ENCODE measurements at regions not wholly inside any gene's neighbourhood (a gene's known extent, or its start where the extent isn't known, plus 50 kb on each side); places are given as distances from the start of the nearest gene placed in this dataset.

DNA sequence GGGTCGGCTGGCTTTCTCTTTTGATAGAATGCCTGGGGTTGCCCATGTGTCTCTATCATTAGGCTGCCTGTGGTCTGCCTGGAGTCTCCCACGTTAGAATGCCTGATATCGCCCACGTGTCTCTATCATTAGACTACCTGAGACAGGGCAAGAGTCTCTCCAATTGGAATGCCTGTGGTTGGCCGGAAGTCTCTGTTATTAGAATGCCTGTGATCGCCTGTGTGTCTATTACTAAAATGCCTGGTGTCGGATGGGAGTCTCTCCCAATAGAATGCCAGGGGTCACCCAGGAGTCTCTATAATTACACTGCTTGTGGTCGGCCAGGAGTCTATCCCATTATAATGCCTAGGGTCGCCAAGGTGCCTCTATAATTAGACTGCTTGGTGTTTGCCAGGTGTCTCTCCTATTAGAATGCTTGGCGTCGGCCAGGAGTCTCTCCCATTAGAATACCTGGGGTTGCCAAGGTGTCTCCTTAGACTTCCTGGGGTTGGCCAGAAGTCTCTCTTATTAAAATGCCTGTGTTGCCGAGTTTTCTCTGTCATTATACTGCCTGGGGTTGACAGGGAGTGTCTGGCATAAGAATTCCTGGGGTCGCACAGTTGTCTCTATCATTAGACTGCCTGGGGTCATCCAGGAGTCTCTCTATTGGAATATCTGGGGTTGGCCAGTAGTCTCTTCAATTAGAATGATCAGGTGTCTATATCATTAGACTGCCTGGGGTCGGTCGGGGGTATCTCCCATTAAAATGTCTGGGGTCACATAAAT, 2272.8 kb downstream of the TP53TG3F start:
- H3K9ac ChIP-seq (ENCODE audit: insufficient read length, low read depth) = no peak overlapping the region
- H3K27me3 ChIP-seq (ENCODE audit: insufficient read depth, insufficient read length) = no peaks in the 10 kb centered on the region
- peaks cover 9% of the 10 kb centered on the region; the same call in 1 of the 2 replicates for H3K9me3 ChIP-seq (ENCODE audit: insufficient read depth, low read length)
- no peak overlapping the region for H3K4me3 ChIP-seq (ENCODE audit: insufficient read length, low read depth)
- H3K36me3 ChIP-seq (ENCODE audit: insufficient read depth, insufficient read length, low read length) = no peaks in the 10 kb centered on the region
- TF ChIP-seq SUZ12 (IDR thresholded peaks at IDR 0.05; ENCODE audit: extremely low read depth, insufficient read depth, insufficient read length) = no peak
- no peak for TF ChIP-seq ZNF274 (IDR thresholded peaks at IDR 0.05; ENCODE audit: low read depth, low read length)
- TF ChIP-seq YY1 (IDR thresholded peaks at IDR 0.05; ENCODE audit: insufficient read depth, insufficient read length) = no peak
- peaks cover 7% of the 10 kb centered on the region for H3K4me1 ChIP-seq (ENCODE audit: insufficient read depth, insufficient read length)
- no peak for DNase-seq (ENCODE audit: low read depth, low spot score)

DNA sequence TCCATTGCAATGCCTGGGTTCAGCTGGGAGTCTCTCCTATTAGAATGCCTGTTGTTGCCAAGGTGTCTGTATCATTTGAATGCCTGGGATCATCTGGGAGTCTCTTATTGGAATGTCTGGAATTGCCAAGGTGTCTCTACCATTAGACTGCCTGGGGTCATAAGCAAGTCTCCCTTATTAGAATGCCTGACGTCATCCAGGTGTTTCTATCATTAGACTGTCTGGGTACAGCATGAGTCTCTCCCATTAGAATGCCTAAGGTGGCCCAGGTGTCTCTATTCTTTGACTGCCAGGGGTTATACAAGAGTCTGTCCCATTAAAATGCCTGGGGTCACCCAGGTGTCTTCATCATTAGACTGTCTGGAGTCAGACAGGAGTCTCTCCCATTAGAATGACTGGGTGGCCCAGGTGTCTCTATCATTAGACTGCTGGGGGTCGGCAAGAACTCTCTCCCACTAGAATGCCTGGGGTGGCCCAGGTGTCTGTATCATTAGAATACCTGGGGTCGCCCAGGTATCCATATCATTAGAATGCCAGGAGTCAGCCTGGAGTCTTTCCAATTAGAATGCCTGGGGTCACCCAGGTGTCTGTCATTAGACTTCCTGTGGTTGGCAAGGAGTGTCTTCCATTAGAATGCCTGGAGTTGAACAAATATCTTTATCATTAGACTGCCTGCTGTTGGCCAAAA, 2274.0 kb downstream of the TP53TG3F start:
- H3K4me1 ChIP-seq (ENCODE audit: insufficient read depth, insufficient read length) = peaks cover 7% of the 10 kb centered on the region
- H3K4me3 ChIP-seq (ENCODE audit: insufficient read length, low read depth) = no peak overlapping the region
- no peak overlapping the region for H3K9ac ChIP-seq (ENCODE audit: insufficient read length, low read depth)
- TF ChIP-seq SUZ12 (IDR thresholded peaks at IDR 0.05; ENCODE audit: extremely low read depth, insufficient read depth, insufficient read length) = no peak
- no peak for TF ChIP-seq YY1 (IDR thresholded peaks at IDR 0.05; ENCODE audit: insufficient read depth, insufficient read length)
- TF ChIP-seq ZNF274 (IDR thresholded peaks at IDR 0.05; ENCODE audit: low read depth, low read length) = no peak
- H3K36me3 ChIP-seq (ENCODE audit: insufficient read depth, insufficient read length, low read length) = no peaks in the 10 kb centered on the region
- peaks cover 9% of the 10 kb centered on the region; the same call in 1 of the 2 replicates for H3K9me3 ChIP-seq (ENCODE audit: insufficient read depth, low read length)
- no peaks in the 10 kb centered on the region for H3K27me3 ChIP-seq (ENCODE audit: insufficient read depth, insufficient read length)
- DNase-seq (ENCODE audit: low read depth, low spot score) = no peak

DNA sequence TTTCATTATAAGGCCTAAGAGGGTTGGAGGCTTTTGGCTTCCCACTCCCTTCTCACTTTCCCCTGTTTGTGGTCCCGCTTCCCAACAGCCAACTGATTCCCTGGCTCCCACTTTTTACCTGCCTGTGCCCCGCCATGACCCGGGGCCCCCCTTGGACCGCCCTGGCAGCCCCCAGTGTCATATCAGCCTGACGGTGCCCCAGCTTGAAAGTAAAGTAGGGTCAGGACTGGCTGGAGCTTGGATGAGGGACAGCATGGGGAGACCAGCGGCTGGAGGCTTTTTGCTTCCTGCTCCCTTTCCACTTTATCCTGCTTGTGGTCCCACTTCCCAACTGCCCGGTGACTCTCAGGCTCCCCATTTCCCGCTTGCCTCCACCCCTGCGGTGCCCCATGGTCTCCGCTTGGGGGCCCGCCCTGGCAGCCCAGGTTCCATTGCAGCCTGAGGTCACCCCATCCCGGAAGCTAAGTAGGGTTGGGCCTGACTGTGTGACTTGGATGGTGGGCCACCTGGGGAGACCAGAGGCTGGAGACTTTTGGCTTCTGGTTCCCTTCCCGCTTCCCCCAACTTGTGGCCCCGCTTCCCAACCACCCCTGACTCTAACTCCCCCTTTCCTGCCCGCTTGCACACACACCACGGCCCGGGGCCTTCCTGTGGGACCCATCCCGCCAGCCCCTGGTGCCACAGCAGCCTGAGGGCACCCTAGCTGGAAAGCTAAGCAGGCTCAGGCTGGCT, 2274.7 kb downstream of the TP53TG3F start:
- Histone ChIP-seq H3K9me3 (ENCODE audit: insufficient read depth, low read length) (peaks cover 9% of the 10 kb centered on the region; the same call in 1 of the 2 replicates), H3K9ac (ENCODE audit: insufficient read length, low read depth) (no peak overlapping the region), H3K4me3 (ENCODE audit: insufficient read length, low read depth) (no peak overlapping the region), H3K4me1 (ENCODE audit: insufficient read depth, insufficient read length) (peaks cover 7% of the 10 kb centered on the region), H3K27me3 (ENCODE audit: insufficient read depth, insufficient read length) (no peaks in the 10 kb centered on the region), H3K36me3 (ENCODE audit: insufficient read depth, insufficient read length, low read length) (no peaks in the 10 kb centered on the region)
- no peak for DNase-seq (ENCODE audit: low read depth, low spot score)
- TF ChIP-seq ZNF274 (IDR thresholded peaks at IDR 0.05; ENCODE audit: low read depth, low read length) (no peak), SUZ12 (IDR thresholded peaks at IDR 0.05; ENCODE audit: extremely low read depth, insufficient read depth, insufficient read length) (no peak), YY1 (IDR thresholded peaks at IDR 0.05; ENCODE audit: insufficient read depth, insufficient read length) (no peak)

DNA sequence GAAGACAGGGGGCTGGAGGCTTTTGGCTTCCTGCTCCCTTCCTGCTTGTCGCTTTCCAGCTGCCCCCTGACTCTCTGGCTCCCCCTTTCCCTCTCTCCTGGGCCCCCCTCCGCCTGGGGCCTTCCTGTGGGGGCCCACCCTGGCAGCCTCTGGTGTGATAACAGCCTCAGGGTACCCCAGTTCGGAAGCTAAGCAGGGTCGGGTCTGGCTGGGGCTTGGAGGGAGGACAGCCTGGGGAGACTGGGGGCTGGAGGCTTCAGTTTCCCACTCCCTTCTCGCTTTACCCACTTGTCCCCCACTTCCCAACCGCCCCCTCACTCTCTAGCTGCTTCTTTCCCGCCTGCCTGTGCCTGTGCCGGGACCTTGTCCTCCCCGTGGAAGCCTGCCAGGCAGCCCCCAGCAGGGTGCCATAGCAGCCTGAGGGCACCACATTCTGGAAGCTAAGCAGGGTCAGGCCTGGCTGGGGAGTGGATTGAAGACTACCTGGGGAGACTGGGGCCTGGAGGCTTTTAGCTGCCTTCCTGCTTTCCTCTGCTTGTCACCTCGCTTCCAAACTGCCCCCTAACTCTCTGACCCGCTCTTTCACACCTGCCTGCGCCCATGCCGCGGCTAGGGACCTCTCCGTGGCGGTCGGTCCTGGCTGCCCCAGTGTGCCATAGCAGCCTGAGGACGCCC, 2275.5 kb downstream of the TP53TG3F start:
- peaks cover 9% of the 10 kb centered on the region; the same call in 1 of the 2 replicates for H3K9me3 ChIP-seq (ENCODE audit: insufficient read depth, low read length)
- no peak overlapping the region for H3K4me3 ChIP-seq (ENCODE audit: insufficient read length, low read depth)
- H3K4me1 ChIP-seq (ENCODE audit: insufficient read depth, insufficient read length) = peaks cover 7% of the 10 kb centered on the region
- H3K9ac ChIP-seq (ENCODE audit: insufficient read length, low read depth) = no peak overlapping the region
- H3K27me3 ChIP-seq (ENCODE audit: insufficient read depth, insufficient read length) = no peaks in the 10 kb centered on the region
- no peaks in the 10 kb centered on the region for H3K36me3 ChIP-seq (ENCODE audit: insufficient read depth, insufficient read length, low read length)
- DNase-seq (ENCODE audit: low read depth, low spot score) = no peak
- no peak for TF ChIP-seq ZNF274 (IDR thresholded peaks at IDR 0.05; ENCODE audit: low read depth, low read length)
- no peak for TF ChIP-seq SUZ12 (IDR thresholded peaks at IDR 0.05; ENCODE audit: extremely low read depth, insufficient read depth, insufficient read length)
- TF ChIP-seq YY1 (IDR thresholded peaks at IDR 0.05; ENCODE audit: insufficient read depth, insufficient read length) = no peak

- Histone ChIP-seq H3K27me3 (ENCODE audit: insufficient read depth, insufficient read length) (no peaks in the 10 kb centered on the region), H3K9me3 (ENCODE audit: insufficient read depth, low read length) (0 out of 2 replicates have a peak, but pooled peaks cover 4% of the 10 kb centered on the region), H3K9ac (ENCODE audit: insufficient read length, low read depth) (no peak overlapping the region), H3K4me3 (ENCODE audit: insufficient read length, low read depth) (no peak overlapping the region), H3K4me1 (ENCODE audit: insufficient read depth, insufficient read length) (peaks cover 7% of the 10 kb centered on the region), H3K36me3 (ENCODE audit: insufficient read depth, insufficient read length, low read length) (no peaks in the 10 kb centered on the region)
- no peak for TF ChIP-seq SUZ12 (IDR thresholded peaks at IDR 0.05; ENCODE audit: extremely low read depth, insufficient read depth, insufficient read length)
- no peak for TF ChIP-seq YY1 (IDR thresholded peaks at IDR 0.05; ENCODE audit: insufficient read depth, insufficient read length)
- no peak for TF ChIP-seq ZNF274 (IDR thresholded peaks at IDR 0.05; ENCODE audit: low read depth, low read length)
- DNase-seq (ENCODE audit: low read depth, low spot score) = no peak
Measured at GRCh38 chr16:35735403-35736251, 2276.2 kb downstream of the TP53TG3F start.

- Histone ChIP-seq H3K9ac (ENCODE audit: insufficient read length, low read depth) (no peak overlapping the region), H3K36me3 (ENCODE audit: insufficient read depth, insufficient read length, low read length) (no peaks in the 10 kb centered on the region), H3K4me3 (ENCODE audit: insufficient read length, low read depth) (no peak overlapping the region), H3K9me3 (ENCODE audit: insufficient read depth, low read length) (no peaks in the 10 kb centered on the region), H3K27me3 (ENCODE audit: insufficient read depth, insufficient read length) (no peaks in the 10 kb centered on the region), H3K4me1 (ENCODE audit: insufficient read depth, insufficient read length) (peaks cover 7% of the 10 kb centered on the region)
- no peak for TF ChIP-seq ZNF274 (IDR thresholded peaks at IDR 0.05; ENCODE audit: low read depth, low read length)
- no peak for DNase-seq (ENCODE audit: low read depth, low spot score)
Measured at GRCh38 chr16:35736546-35736945, 2277.1 kb downstream of the TP53TG3F start.

All from NT2/D1 (cell line).